HG02852 (cell line): ENCODE measurements at regions not wholly inside any gene's neighbourhood (a gene's known extent, or its start where the extent isn't known, plus 50 kb on each side); places are given as distances from the start of the nearest gene placed in this dataset.
"Not testable (repeated sequence)": the region's sequence is repeated elsewhere in the genome, so short reads cannot be mapped to it uniquely, and the experiment has no call there.

Experiments used
- ATAC-seq: cut with Tn5 transposase; IDR thresholded peaks from one replicate; pipeline ENCODE4 v1.9.1; 2021; ENCODE audit warnings: mild to moderate bottlenecking, moderate library complexity; ENCODE audit not compliant: unreplicated experiment

DNA sequence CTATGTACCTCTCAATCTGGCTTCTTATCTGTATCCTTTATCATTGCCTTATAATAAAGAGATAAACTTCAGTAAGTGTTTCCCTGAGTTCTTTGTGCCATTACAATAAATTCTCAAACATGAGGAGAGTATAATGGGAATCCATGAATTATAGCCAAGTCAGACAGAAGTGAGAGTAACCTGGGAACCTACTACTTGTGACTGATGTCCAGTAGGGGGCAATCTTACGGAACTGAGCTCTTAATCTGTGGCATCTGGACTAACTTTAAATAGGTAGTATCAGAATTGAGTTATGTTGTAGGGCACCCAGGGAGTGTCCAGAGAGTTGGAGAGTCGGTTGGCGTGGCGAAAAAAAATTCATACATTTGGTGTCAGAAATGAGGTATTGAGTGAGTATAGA is 542.6 kb downstream of the ZBBX start:
- peak; percentile 45 for ATAC-seq

DNA sequence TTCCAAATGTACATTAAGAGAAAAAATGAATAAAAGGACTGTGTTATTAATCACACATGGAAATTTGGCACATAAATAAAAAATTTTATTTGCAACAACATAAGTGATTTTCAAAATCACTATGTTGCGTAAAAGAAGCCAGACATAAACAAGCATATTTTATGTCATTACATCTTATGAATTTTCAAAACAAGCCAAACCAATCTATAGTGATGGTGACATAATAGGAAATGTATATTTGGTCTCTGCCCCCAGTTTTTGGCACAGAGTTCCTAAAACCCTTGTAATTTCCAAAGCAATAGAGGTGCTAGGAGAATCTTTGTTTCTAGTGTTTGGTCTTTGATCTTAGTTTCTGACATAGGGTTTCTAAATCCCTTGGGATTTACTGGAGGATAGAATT is 543.3 kb downstream of the ZBBX start:
- ATAC-seq, result no peak

DNA sequence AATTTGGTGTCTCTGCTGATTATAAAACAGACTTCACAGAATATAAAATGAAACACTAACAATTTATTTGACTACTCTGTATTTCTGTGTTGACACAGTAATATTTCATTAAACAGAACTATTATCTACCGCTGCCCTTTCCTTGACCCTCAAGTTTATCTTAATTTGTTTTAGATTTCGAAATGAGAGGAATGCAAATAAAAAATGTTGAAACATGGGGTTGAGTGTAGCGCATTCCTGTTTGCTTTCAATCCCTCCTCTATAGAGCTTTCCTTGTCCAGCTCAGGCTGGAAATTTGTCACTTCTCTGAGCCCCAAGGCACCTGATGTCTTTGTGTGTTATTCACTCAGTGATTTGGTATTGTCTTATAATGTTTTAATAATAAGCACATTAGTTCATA is 550.2 kb downstream of the ZBBX start:
- no peak for ATAC-seq

DNA sequence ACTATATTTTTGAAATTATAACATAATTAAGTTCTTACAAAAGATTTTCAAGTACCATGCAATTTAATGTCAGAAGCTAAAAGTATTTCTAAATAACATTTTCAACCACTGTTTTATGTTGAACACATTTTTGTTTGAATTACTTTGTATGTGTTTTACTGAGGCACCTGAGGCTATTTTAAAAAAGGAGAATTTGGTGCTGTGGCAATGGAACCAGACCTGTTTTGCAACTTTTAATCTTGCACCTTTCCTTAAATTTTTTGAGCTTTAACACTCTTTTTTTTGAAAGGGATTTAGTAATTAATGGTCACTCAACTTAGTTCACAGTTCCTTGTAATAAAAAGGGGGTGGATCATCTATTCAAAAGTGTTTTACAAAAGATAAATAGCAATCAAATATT is 561.6 kb downstream of the ZBBX start:
- ATAC-seq, result no peak

DNA sequence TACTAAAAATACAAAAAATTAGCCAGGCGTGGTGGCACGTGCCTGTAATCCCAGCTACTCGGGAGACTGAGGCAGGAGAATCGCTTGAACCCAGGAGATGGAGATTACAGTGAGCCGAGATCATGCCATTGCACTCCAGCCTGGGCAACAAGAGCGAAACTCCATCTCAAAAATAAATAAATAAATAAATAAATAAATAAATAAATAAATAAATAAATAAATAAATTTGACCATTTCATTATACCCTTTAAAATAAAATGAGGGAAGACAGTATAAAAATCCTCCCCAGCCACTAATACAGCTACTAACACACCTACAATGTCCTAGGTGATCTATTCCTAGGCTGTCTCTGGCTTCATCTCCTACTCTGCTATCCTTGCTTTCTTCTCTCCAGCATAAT is 562.8 kb downstream of the ZBBX start:
- not testable (repeated sequence) for ATAC-seq

DNA sequence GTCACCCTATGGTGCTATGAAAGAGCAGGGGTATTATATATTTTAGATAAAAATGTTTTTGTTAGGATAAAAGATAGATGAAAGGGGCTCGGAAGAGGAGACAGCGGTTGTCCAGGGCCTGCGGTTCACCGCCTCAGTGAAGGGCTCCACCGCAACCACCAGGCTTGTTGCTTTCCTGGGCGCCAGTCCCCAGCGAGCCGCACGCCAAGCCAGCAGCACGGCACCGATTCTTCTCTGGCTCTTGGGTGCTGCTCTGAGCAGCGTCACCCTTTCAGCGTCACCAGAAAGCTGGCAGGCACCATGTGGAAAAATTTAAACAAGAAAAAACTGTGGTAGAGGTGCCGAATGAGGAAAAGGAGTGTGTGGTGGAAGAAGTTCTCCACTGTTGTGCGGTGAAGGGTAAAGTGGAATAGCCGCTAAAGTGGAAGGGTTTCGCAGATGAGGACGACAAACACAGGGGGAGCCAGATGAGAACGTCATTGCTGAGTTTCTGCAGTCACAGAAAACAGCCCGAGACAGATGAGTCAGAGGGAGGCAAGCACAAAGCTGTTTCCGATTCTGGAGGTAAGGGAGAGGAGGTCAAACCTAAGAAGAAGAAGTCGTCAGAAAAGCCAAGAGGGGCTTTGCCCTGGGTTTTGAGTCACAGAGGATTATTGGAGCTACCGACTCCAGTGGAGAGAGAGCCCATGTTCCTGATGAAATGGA is 569.2 kb downstream of the ZBBX start:
- ATAC-seq, result no peak

DNA sequence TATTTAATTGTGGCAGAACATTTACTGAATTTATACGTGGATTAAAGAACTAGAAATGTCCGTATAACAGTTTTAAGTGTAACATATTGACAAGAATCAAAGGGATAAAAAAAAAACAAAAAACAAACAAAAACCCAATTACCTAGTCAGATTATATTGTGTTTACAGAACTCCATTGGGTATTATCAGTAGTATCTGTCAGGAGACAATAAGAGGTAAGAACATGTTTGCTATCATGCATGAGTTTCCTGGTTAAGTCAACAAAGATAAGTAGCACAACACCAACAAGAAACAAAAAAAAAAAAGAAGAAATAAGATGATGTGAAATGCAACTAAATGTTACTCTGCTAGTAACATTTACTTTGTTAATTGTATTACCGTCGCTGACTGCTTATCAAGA is 570.6 kb downstream of the ZBBX start:
- ATAC-seq, result no peak

DNA sequence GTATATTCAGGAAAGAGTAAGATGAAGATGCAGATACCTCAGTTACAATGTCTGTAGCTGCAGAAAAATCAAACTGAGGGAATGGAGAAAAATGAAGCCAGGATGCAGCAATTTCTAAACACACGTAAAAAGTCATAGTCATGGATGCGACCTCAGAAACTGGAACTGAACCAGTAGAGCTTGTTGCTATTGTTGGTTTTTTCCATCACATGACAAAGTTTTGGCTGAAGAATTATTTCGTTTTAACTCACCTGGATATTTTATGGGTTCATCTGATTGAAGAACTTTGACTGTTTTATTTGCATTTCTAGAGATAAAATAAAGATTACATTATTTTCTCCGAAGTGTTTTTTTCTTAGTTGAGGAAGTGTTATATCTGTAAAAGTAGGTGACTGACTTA is 591.2 kb downstream of the ZBBX start:
- no peak for ATAC-seq

DNA sequence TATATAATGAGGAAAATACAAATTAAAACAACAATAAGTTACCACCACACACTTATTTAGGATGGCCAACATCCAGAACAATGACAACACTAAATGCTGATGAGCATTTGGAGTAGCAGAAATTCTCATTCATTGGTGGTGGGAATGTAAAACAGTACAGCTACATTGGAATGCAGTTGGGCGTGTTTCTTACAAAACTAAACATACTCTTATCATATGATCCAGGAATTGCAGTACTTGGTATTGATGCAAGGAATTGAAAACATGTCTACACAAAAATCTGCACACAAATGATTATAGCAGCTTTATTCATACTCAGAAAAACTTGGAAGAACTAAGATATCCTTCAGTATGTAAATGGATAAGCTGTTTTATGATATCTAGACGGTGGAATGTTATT is 594.2 kb downstream of the ZBBX start:
- ATAC-seq, result no peak

DNA sequence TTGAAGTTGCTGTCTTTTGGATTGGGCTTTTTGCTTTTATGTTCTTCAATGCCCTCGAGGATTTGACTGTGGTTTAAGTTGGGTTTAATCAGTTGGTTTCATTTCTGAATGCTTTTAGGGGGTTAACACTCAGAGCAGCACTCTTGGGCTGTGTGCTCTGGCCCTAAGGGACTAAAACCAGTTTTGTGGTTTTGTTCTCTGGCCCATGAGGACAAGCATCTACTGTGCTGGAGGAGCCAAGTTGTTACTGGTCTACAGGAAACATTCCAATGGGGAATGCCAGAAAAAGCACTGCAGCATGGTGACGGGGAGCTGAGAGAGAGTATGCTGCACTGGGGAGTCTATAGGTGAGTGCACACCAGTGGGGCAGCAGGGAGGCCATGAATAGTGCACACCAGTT is 596.9 kb downstream of the ZBBX start:
- no peak for ATAC-seq

DNA sequence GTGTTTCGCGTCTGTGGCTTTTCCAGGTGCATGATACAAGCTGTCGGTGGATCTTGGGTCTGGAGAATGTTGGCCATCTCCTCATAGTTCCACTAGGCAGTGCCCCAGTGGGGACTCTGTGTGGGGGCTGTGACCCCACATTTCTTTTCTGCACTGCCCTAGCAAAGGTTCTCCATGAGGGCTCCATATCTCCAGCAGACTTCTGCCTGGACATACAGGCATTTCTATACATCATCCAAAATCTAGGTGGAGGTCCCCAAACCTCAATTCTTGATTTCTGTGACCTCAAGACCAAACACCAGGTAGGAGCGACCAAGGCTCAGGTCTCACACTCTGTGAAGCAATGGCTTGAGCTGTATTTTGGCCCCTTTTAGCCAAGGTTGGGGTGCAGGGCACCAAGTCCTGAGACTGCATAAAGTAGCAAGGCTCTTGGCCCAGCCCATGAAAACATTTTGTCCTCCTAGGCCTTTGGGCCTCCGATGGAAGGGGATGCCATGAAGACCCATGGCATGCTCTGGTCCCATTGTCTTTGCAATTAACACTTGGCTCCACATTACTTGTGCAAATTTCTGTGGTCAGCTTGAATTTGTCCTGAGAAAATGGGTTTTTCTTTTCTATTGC is 615.3 kb downstream of the ZBBX start:
- no peak for ATAC-seq

DNA sequence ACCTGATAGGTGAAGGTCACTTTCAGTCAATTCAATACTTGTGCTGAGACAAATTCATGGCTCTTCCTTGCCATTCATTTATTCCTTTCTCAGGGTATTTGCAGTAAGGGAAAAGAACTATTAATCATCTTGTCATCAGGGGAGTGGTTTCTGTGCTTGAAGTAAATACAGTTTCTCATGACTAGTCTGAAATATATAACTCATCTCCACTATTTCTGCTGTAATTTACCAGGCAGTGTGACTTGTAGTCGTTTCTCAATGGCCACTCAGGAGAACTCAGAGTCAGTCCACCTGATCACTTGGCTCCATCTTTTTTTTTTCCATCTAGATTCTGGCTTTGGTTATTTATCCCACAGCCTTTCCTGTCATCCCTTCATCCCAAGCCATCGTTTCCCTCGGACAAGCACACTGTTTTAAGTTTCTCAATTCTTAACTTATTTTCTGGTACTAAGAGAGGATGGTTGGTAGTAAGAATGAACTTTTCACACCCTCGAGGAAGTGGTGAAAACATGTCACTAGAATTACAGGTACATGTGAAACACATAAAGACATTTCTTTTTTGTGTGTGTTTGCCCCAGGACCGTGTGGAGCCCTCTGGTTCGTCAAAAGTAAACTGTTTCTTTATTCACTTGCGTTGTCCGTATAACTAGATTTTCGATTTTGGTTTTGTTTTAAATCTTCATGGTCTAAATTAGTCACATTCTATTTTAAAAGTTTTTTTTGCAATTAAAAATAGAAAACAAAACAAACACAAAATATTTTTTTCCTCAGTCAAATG is 620.2 kb downstream of the ZBBX start:
- ATAC-seq, result no peak

DNA sequence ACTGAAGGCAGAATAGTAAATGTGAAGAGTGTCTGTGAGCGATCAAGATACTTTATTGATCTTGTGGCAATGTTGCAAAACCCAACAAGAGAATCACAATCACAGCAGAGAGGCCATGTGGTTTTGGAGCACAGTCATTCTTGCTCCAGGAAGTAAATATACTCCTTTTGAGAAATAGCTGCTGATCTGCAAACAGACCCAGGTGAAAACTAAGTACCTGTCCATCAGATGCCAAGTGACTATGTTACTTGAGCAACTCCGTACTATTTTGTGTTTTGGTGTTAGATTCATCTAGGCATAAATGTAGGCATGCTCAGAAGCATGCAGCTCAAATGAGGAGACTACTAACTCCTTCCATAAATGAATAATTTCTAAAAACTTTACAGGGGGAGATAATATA is 627.9 kb downstream of the ZBBX start:
- ATAC-seq, result no peak

DNA sequence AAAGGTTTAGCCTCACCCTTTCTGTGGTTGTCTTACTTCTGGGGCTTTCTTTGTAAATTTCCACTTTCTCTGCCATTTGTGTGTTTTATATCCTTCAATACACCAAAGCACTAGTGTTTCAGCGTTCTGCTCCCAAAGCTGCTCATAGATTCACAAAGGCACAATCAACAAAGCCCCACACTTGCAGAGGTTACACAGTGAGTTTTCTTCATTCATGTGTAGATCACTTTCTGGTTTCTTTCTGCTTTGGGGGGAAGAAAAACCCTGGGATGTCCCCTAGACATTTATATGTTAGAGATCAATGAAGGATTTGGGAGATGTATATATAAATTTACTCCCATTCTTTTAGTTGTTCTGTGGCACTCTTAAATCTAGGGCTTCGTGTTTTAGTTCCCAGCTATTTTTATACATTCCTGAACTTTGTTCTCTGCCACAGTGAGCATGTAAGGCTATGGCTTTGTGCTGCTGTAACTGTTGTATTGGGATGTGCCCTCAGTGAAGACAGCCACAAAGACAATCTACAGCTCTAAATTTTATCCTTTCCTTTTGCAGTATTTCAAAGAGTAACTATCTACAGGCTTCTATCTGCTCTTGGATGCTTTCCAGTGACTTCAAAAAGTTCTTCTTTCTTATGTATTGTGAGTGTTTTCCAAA is 636.5 kb downstream of the ZBBX start:
- ATAC-seq, result no peak

DNA sequence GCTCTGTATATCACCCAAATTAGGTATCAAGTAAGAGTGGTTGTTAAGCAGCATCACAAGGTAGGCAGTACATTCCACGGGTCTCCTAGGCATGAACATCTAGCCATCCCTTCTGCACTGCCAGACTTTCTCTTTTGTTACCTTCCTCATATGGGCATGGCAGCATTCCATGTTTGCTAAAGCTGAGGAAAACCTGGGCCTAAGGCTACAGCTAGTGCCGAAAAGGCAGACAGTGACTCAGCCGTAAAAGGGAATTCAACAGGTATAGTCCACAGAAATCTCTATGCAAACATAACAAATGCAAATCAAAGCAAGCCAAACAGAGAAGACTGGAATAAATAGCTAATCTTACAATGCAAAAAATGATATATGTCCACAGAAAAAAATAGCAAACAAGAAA is 645.4 kb downstream of the ZBBX start:
- ATAC-seq, result no peak

DNA sequence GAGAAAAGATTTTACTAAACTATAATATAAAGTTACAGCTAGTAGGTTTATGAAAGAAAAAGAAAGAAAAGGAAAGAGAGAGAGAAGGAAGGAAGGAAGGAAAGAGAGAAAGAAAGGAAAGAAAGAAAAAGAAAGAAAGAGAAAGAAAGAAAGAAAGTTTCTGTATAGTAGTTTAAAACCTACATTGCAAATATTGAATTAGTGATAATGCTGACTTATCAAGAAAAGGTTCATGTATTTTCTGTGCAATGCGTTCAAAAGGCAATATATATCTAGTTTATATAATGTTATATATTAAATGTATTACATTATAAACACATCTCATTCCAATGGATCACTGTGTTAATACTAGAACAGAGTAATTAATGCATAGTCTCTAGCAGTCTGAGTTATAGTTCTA is 648.4 kb downstream of the ZBBX start:
- ATAC-seq, result no peak

DNA sequence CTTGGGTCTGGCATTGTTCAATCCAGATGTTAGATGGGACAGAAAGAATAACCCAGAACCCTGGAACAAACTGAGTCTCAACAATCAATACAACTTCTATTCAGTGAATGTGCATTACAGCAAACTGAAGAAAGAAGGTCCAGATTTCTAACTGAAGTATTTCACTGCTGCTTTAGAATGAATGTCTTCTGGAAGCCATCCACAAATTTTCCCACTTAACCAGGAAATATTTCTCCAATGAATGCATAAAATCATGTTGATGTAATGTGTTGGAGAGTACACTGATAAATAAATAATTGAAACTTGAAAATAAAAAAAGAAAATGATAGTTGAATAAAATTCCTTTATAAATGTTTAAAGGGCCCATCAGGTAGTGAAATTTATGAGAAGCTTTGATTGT is 658.6 kb downstream of the ZBBX start:
- no peak for ATAC-seq

DNA sequence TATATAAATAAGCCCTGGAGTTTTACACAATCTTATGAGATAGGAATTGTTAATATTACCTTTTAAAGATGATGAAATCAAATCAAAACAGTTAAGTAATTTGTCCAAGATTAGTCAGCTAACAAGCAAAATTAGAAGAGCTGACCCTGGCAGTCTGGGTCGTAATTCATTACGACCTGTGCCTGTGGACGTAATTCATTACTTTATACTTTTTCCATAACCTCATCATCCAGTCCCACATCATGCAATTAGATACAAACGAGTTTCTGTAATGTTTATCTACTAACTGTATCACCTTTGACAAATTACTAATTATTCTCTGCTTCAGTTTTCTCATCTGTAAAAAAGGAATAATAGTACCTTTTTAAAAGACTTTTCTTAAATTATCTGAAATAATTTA is 665.9 kb downstream of the ZBBX start:
- ATAC-seq, result no peak

DNA sequence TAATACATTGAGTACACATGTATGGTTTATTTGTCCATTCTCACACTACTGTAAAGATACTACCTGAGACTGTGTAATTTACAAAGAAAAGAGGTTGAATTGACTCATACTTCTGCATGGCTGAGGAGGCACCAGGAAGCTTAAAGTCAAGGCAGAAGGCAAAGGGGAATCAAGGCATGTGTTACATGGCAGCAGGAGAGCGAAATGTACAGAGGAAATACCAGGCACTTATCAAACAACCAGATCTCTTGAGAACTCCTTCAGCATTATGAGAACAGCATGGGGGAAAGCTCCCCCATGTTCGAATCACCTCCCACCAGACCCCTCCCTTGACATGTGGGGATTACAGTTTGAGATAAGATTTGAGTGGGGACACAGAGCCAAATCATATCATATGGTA is 666.3 kb downstream of the ZBBX start:
- no peak for ATAC-seq

DNA sequence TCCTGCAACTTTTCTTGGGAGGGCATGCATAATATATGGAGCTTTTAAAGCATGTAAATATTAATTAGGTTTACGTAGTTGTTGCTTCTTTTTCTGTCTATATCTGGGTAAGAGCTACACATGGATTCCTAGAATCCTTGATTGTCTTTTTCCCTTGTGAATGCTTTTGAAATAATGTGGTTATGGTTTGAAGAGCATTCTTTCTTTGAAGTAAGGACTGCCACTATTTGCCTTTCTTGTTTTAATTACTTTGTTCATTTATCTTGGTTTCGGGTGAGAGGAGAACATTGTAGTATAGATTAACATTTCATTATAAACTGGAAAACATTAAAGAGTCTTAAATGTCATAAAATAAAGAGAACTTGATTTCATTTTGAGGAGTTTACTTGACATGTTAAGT is 674.0 kb downstream of the ZBBX start:
- no peak for ATAC-seq

DNA sequence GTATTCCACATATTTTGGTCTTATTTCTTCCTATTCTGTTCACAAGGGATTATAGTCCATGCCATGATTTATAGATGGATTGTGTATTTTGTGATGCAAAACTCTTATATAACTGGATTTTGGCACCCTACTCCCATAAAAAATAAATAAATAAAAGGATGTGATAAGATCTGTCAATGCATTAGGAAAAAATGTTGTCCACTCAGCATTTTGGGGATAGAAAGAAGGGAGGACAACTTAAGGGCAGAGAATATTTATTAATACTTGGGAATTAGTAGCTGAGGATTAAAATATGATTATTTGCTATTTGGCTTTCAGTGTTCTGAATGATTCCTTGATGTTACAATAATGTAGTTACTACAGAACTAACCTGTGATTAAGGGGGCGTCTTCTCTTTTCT is 682.6 kb downstream of the ZBBX start:
- no peak for ATAC-seq

DNA sequence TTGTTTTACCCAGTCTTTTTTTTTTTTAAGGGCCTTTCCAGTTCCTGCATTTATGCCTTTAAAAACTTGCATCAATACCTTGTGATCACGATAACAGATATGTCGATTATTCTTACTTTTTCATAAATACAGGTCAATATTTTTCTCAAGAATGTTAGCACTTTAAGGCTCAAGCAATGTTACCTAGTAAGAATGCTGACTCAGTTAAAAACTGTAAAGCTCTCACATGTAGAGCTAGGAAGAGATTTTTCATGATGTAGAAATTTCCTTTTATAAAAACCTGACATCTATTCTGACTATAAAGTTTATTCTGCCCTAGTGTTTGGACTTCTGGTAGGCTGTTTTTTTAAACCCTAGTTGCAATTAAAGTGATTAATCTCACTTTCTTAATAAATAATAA is 684.0 kb downstream of the ZBBX start:
- ATAC-seq, result no peak
